Breast epithelium (tissue), 3 donors: ENCODE measurements at regions not wholly inside any gene's neighbourhood (a gene's known extent, or its start where the extent isn't known, plus 50 kb on each side); places are given as distances from the start of the nearest gene placed in this dataset.

Experiments used
- CTCF ChIP-seq, 3 donors: fragments of 450-650 bp; IDR thresholded peaks; one replicate each; pipeline ENCODE4 v1.5.1; 2016 to 2017; ENCODE audit warnings: antibody characterized with exemption in 3 of 3, mild to moderate bottlenecking in 3 of 3, moderate library complexity in 3 of 3
- POLR2AphosphoS5 ChIP-seq, 3 donors: sonication (generic); formaldehyde crosslinking; IDR thresholded peaks; one replicate each; pipeline ENCODE4 v1.6.1; 2017; ENCODE audit warnings: antibody characterized with exemption in 3 of 3

DNA sequence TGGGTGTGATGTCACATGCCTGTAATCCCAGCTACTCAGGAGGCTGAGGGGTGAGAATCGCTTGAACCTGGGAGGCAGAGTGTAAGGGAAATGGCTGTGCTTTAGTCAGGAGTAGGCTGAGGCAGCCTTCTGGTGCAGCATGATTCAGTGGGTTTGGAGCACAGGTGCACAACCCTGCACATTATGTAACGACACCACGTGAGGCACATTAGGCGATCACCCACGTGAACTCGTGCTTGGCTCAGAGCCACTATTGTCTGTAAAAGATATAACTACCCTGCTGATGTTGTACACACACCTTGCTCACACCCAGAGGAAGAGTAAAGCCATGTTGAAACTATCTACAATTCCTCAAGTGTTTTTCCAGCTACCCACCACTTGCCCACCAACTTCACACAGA lies 54.8 kb upstream of the ZC3H15 start:
- no peak for TF ChIP-seq CTCF (IDR thresholded peaks at IDR 0.05)
- no peak for TF ChIP-seq POLR2AphosphoS5 (IDR thresholded peaks at IDR 0.05)
